ENCODE measurements at regions not wholly inside any gene's neighbourhood (a gene's known extent, or its start where the extent isn't known, plus 50 kb on each side); places are given as distances from the start of the nearest gene placed in this dataset.

- no peak for DNase-seq (ENCODE audit: low spot score)
- no peaks in the 10 kb centered on the region for H3K27me3 ChIP-seq (replicated peaks; ENCODE audit: insufficient read depth, low read depth, low read length, poor library complexity)
- TF ChIP-seq CTCF (conservative IDR thresholded peaks at IDR 0.05; ENCODE audit: low read depth, low read length), result no peak
- no peak for TF ChIP-seq EZH2 (IDR thresholded peaks at IDR 0.05; ENCODE audit: borderline replicate concordance, low read depth, low read length, poor library complexity, severe bottlenecking)
- ChIA-PET CTCF (no interaction called here), POLR2A (ENCODE audit: low non-redundant PET) (no interaction called here)
- intact Hi-C loops (cut with micrococcal nuclease; ENCODE audit: unreplicated experiment), result no loop called here
- H3K4me3 ChIP-seq (ENCODE audit: low read depth, low read length, poor library complexity, severe bottlenecking), result no peak overlapping the region
- H3K9me3 ChIP-seq (ENCODE audit: low read depth, low read length, poor library complexity, severe bottlenecking), result no peaks in the 10 kb centered on the region
- H3K36me3 ChIP-seq (ENCODE audit: insufficient read depth, low read length, poor library complexity, severe bottlenecking), result no peaks in the 10 kb centered on the region
- BruUV-seq (replicated peaks), result no TSS peak
- no peaks in the 10 kb centered on the region for H3K4me1 ChIP-seq (ENCODE audit: insufficient read depth, low read length, poor library complexity, severe bottlenecking)
- H3K27ac ChIP-seq (ENCODE audit: low read depth, low read length, poor library complexity, severe bottlenecking), result no peak overlapping the region
These were observed 73.3 kb upstream of the HHIP start for GRCh38 chr4:144572660-144573059.

- POLR2A ChIA-PET (ENCODE audit: low non-redundant PET), result no interaction called here
- no peaks in the 10 kb centered on the region for H3K27me3 ChIP-seq (replicated peaks; ENCODE audit: insufficient read depth, low read depth, low read length, poor library complexity)
- H3K4me3 ChIP-seq (ENCODE audit: low read depth, low read length, poor library complexity, severe bottlenecking), result no peak overlapping the region
- intact Hi-C loops (cut with micrococcal nuclease; ENCODE audit: unreplicated experiment), result no loop called here
- H3K27ac ChIP-seq (ENCODE audit: low read depth, low read length, poor library complexity, severe bottlenecking), result no peak overlapping the region
- no peaks in the 10 kb centered on the region for H3K36me3 ChIP-seq (ENCODE audit: insufficient read depth, low read length, poor library complexity, severe bottlenecking)
- DNase-seq (ENCODE audit: low spot score), result no peak
- TF ChIP-seq EZH2 (IDR thresholded peaks at IDR 0.05; ENCODE audit: borderline replicate concordance, low read depth, low read length, poor library complexity, severe bottlenecking), result no peak
- no peak for TF ChIP-seq CTCF (conservative IDR thresholded peaks at IDR 0.05; ENCODE audit: low read depth, low read length)
- H3K9me3 ChIP-seq (ENCODE audit: low read depth, low read length, poor library complexity, severe bottlenecking), result no peaks in the 10 kb centered on the region
- no TSS peak for BruUV-seq (replicated peaks)
- H3K4me1 ChIP-seq (ENCODE audit: insufficient read depth, low read length, poor library complexity, severe bottlenecking), result no peaks in the 10 kb centered on the region
- CTCF ChIA-PET, result no interaction called here
These were observed 72.0 kb upstream of the HHIP start for GRCh38 chr4:144574000-144574399.

GRCh38 chr4:144574509-144574908 lies 71.4 kb upstream of the HHIP start:
- no peak for DNase-seq (ENCODE audit: low spot score)
- Histone ChIP-seq H3K27ac (ENCODE audit: low read depth, low read length, poor library complexity, severe bottlenecking) (no peak overlapping the region), H3K36me3 (ENCODE audit: insufficient read depth, low read length, poor library complexity, severe bottlenecking) (no peaks in the 10 kb centered on the region), H3K9me3 (ENCODE audit: low read depth, low read length, poor library complexity, severe bottlenecking) (no peaks in the 10 kb centered on the region), H3K4me3 (ENCODE audit: low read depth, low read length, poor library complexity, severe bottlenecking) (no peak overlapping the region), H3K27me3 (replicated peaks; ENCODE audit: insufficient read depth, low read depth, low read length, poor library complexity) (no peaks in the 10 kb centered on the region), H3K4me1 (ENCODE audit: insufficient read depth, low read length, poor library complexity, severe bottlenecking) (no peaks in the 10 kb centered on the region)
- intact Hi-C loops (cut with micrococcal nuclease; ENCODE audit: unreplicated experiment), result no loop called here
- BruUV-seq (replicated peaks), result no TSS peak
- POLR2A ChIA-PET (ENCODE audit: low non-redundant PET), result no interaction called here
- CTCF ChIA-PET, result no interaction called here
- TF ChIP-seq CTCF (conservative IDR thresholded peaks at IDR 0.05; ENCODE audit: low read depth, low read length) (no peak), EZH2 (IDR thresholded peaks at IDR 0.05; ENCODE audit: borderline replicate concordance, low read depth, low read length, poor library complexity, severe bottlenecking) (no peak)
